Caco-2 (cell line): ENCODE measurements at regions not wholly inside any gene's neighbourhood (a gene's known extent, or its start where the extent isn't known, plus 50 kb on each side); places are given as distances from the start of the nearest gene placed in this dataset.

Experiments used
- BruUV-seq: library from RNA; stranded (reverse); fragments of 400-500 nt; replicated peaks from 2 replicates; lab custom pipeline; 2021; lab: Mats Ljungman, UMichigan
- CTCF ChIA-PET: fragments of 300-600 bp; sonication (Branson Sonifier 250); formaldehyde crosslinking; loops from one replicate; lab custom pipeline; 2022; ENCODE audit warnings: antibody characterized with exemption; lab: Charles Lee
- POLR2A ChIA-PET: fragments of 300-600 bp; sonication (Branson Sonifier 250); formaldehyde crosslinking; loops from one replicate; lab custom pipeline; 2022; ENCODE audit warnings: antibody characterized with exemption; lab: Charles Lee
- DNase-seq, 2 experiments: peaks; one replicate each; pipeline versions ENCODE4 v3.0.0 to v3.0.0-alpha.2; 2020 to 2022
- H3K27me3 ChIP-seq: replicated peaks from 2 replicates; pipeline ENCODE4 v1.6.0; 2011; ENCODE audit warnings: low read length; ENCODE audit not compliant: control insufficient read depth, insufficient read depth
- H3K36me3 ChIP-seq: 2 replicates; pipeline ENCODE4 v1.5.1; 2011; ENCODE audit warnings: low read length; ENCODE audit not compliant: control insufficient read depth, insufficient read depth
- H3K4me1 ChIP-seq: fragments of 250-450 bp; sonication (Bioruptor Pico); 2 replicates; pipeline ENCODE4 v1.5.1; 2020; ENCODE audit warnings: mild to moderate bottlenecking
- H3K4me3 ChIP-seq: 2 replicates; pipeline ENCODE4 v1.5.1; 2011; ENCODE audit warnings: low read depth, mild to moderate bottlenecking, control low read depth, low read length
- H3K9me3 ChIP-seq: fragments of 250-450 bp; sonication (Bioruptor Pico); 2 replicates; pipeline ENCODE4 v1.5.1; 2020; ENCODE audit warnings: mild to moderate bottlenecking, moderate library complexity
- H3K27ac Mint-ChIP-seq: one replicate; pipeline ENCODE4 v1.8.0; 2022; ENCODE audit warnings: mixed read lengths; ENCODE audit not compliant: unreplicated experiment
- H3K27me3 Mint-ChIP-seq: one replicate; pipeline ENCODE4 v1.8.0; 2022; ENCODE audit warnings: mixed read lengths; ENCODE audit not compliant: insufficient read depth, unreplicated experiment
- H3K36me3 Mint-ChIP-seq: one replicate; pipeline ENCODE4 v1.8.0; 2022; ENCODE audit warnings: mild to moderate bottlenecking, mixed read lengths; ENCODE audit not compliant: insufficient read depth, unreplicated experiment
- H3K4me1 Mint-ChIP-seq: one replicate; pipeline ENCODE4 v1.8.0; 2022; ENCODE audit warnings: low read depth, mixed read lengths; ENCODE audit not compliant: unreplicated experiment
- H3K4me3 Mint-ChIP-seq: one replicate; pipeline ENCODE4 v1.8.0; 2022; ENCODE audit warnings: mild to moderate bottlenecking, moderate library complexity, mixed read lengths; ENCODE audit not compliant: unreplicated experiment
- H3K9me3 Mint-ChIP-seq: one replicate; pipeline ENCODE4 v1.8.0; 2022; ENCODE audit warnings: mixed read lengths; ENCODE audit not compliant: unreplicated experiment
- CTCF ChIP-seq, 2 experiments: fragments of 200-600 bp in 1 of 2; IDR thresholded peaks; 1 replicate in 1 of 2; 2 replicates in 1 of 2; pipeline versions ENCODE4 v1.5.1 to v1.8.0; 2011 to 2022; ENCODE audit warnings: antibody characterized with exemption in 1 of 2, control low read depth in 1 of 2, inconsistent platforms in 1 of 2, low read depth in 1 of 2, low read length in 1 of 2, mild to moderate bottlenecking in 1 of 2, moderate library complexity in 1 of 2; ENCODE audit not compliant: insufficient read depth in 1 of 2, severe bottlenecking in 1 of 2, unreplicated experiment in 1 of 2
- intact Hi-C: fragments of 100-400 bp; cut with micrococcal nuclease; formaldehyde crosslinking; loops from one replicate; pipeline ENCODE4 v1.10.0; 2022; ENCODE audit not compliant: unreplicated experiment

GRCh38 chr14:101103321-101103901 lies 199.9 kb upstream of the RTL1 start:
- BruUV-seq: no TSS peak
- Mint-ChIP-seq H3K4me1 (no peaks in the 10 kb centered on the region), H3K4me3 (no peak overlapping the region), H3K27ac (no peak overlapping the region), H3K27me3 (no peaks in the 10 kb centered on the region), H3K36me3 (no peaks in the 10 kb centered on the region), H3K9me3 (peaks cover 19% of the 10 kb centered on the region)
- ChIA-PET POLR2A (no interaction called here), CTCF (no interaction called here)
- intact Hi-C loops: no loop called here
- no peak for TF ChIP-seq CTCF (IDR thresholded peaks at IDR 0.05; ENCODE audit: insufficient read depth in 1 of 2, low read depth in 1 of 2, low read length in 1 of 2, severe bottlenecking in 1 of 2, unreplicated experiment in 1 of 2)
- Histone ChIP-seq H3K4me1 (no peaks in the 10 kb centered on the region), H3K27me3 (no peaks in the 10 kb centered on the region), H3K9me3 (peaks cover 9% of the 10 kb centered on the region; the same call in 1 of the 2 replicates), H3K36me3 (no peaks in the 10 kb centered on the region), H3K4me3 (no peak overlapping the region)
- DNase-seq: no peak

GRCh38 chr14:101104485-101104884 lies 201.0 kb upstream of the RTL1 start:
- no peak overlapping the region for H3K4me3 Mint-ChIP-seq
- DNase-seq: no peak
- no peak overlapping the region for H3K27ac Mint-ChIP-seq

GRCh38 chr14:101105045-101105444 lies 201.5 kb upstream of the RTL1 start:
- TF ChIP-seq CTCF (IDR thresholded peaks at IDR 0.05; ENCODE audit: insufficient read depth in 1 of 2, low read depth in 1 of 2, low read length in 1 of 2, severe bottlenecking in 1 of 2, unreplicated experiment in 1 of 2): no peak
- peaks cover 19% of the 10 kb centered on the region for H3K9me3 Mint-ChIP-seq
- intact Hi-C loops: no loop called here
- Histone ChIP-seq H3K9me3 (peaks cover 3% of the 10 kb centered on the region; the same call in 1 of the 2 replicates), H3K36me3 (no peaks in the 10 kb centered on the region), H3K4me1 (no peaks in the 10 kb centered on the region), H3K4me3 (no peak overlapping the region), H3K27me3 (no peaks in the 10 kb centered on the region)
- H3K36me3 Mint-ChIP-seq: no peaks in the 10 kb centered on the region
- no peaks in the 10 kb centered on the region for H3K27me3 Mint-ChIP-seq
- no TSS peak for BruUV-seq
- H3K4me1 Mint-ChIP-seq: no peaks in the 10 kb centered on the region
- no peak for DNase-seq
- no peak overlapping the region for H3K4me3 Mint-ChIP-seq
- CTCF ChIA-PET: no interaction called here
- H3K27ac Mint-ChIP-seq: no peak overlapping the region
- POLR2A ChIA-PET: no interaction called here

More at GRCh38 chr14:101104485-101104884, 201.0 kb upstream of the RTL1 start:
- Mint-ChIP-seq H3K27me3 (no peaks in the 10 kb centered on the region), H3K4me1 (no peaks in the 10 kb centered on the region), H3K9me3 (peaks cover 19% of the 10 kb centered on the region), H3K36me3 (no peaks in the 10 kb centered on the region)
- Histone ChIP-seq H3K4me1 (no peaks in the 10 kb centered on the region), H3K27me3 (no peaks in the 10 kb centered on the region), H3K4me3 (no peak overlapping the region), H3K36me3 (no peaks in the 10 kb centered on the region), H3K9me3 (peaks cover 9% of the 10 kb centered on the region; the same call in 1 of the 2 replicates)
- POLR2A ChIA-PET: no interaction called here
- CTCF ChIA-PET: no interaction called here
- intact Hi-C loops: no loop called here
- no TSS peak for BruUV-seq
- TF ChIP-seq CTCF (IDR thresholded peaks at IDR 0.05; ENCODE audit: insufficient read depth in 1 of 2, low read depth in 1 of 2, low read length in 1 of 2, severe bottlenecking in 1 of 2, unreplicated experiment in 1 of 2): no peak
